Activated T-cell treated with anti-CD3 and anti-CD28 coated beads, Interleukin-2, amount 50 U/mL, for 72 hours (primary cell): ENCODE measurements at regions not wholly inside any gene's neighbourhood (a gene's known extent, or its start where the extent isn't known, plus 50 kb on each side); places are given as distances from the start of the nearest gene placed in this dataset.

Experiments
- ATAC-seq, 2 donors: fragments of 150-1000 bp; cut with Tn5 transposase; replicated peaks in 1 of 2; 2 replicates each; pipeline ENCODE4 v1.10.0; 2021; ENCODE audit warnings: moderate library complexity in 2 of 2, mild to moderate bottlenecking in 1 of 2
- DNase-seq, 2 donors: peaks; one replicate each; pipeline ENCODE4 v3.0.0; 2021 to 2022; ENCODE audit warnings: mixed read lengths in 1 of 2
- H3K27ac Mint-ChIP-seq: one replicate; pipeline ENCODE4 v1.8.0; 2022; ENCODE audit warnings: mild to moderate bottlenecking, moderate library complexity, mixed read lengths
- H3K27me3 Mint-ChIP-seq: one replicate; pipeline ENCODE4 v1.8.0; 2022; ENCODE audit warnings: low read depth, mixed read lengths
- H3K36me3 Mint-ChIP-seq, 2 donors: one replicate each; pipeline ENCODE4 v1.8.0; 2022; ENCODE audit warnings: mixed read lengths in 2 of 2, mild to moderate bottlenecking in 1 of 2; ENCODE audit not compliant: insufficient read depth in 2 of 2
- H3K4me1 Mint-ChIP-seq: one replicate; pipeline ENCODE4 v1.8.0; 2022; ENCODE audit warnings: low read depth, mixed read lengths
- H3K4me3 Mint-ChIP-seq, 2 donors: one replicate each; pipeline ENCODE4 v1.8.0; 2022; ENCODE audit warnings: mild to moderate bottlenecking in 2 of 2, mixed read lengths in 2 of 2, moderate library complexity in 2 of 2
- H3K9me3 Mint-ChIP-seq, 2 donors: one replicate each; pipeline ENCODE4 v1.8.0; 2022; ENCODE audit warnings: mixed read lengths in 2 of 2

- Mint-ChIP-seq H3K4me1 (peaks cover 13% of the 10 kb centered on the region), H3K4me3 (no peak overlapping the region), H3K36me3 (no peaks in the 10 kb centered on the region), H3K27ac (no peak overlapping the region), H3K27me3 (no peaks in the 10 kb centered on the region), H3K9me3 (no peaks in the 10 kb centered on the region)
- DNase-seq: no peak
- no peak for ATAC-seq
Measured at GRCh38 chr9:38278457-38278856, 114.0 kb upstream of the ALDH1B1 start.

GRCh38 chr9:38277601-38278200 is 114.8 kb upstream of the ALDH1B1 start:
- Mint-ChIP-seq H3K36me3 (no peaks in the 10 kb centered on the region), H3K4me1 (peaks cover 13% of the 10 kb centered on the region), H3K4me3 (no peak overlapping the region), H3K9me3 (no peaks in the 10 kb centered on the region), H3K27ac (no peak overlapping the region), H3K27me3 (no peaks in the 10 kb centered on the region)
- no peak for DNase-seq
- no peak for ATAC-seq

GRCh38 chr9:38276771-38277439 is 115.6 kb upstream of the ALDH1B1 start:
- no peak for ATAC-seq
- H3K4me3 Mint-ChIP-seq: no peak overlapping the region
- no peak for DNase-seq
- no peak overlapping the region for H3K27ac Mint-ChIP-seq
- H3K4me1 Mint-ChIP-seq: peaks cover 13% of the 10 kb centered on the region
- H3K9me3 Mint-ChIP-seq: peaks cover 0 to under 1% of the 10 kb centered on the region in 2 donors
- H3K27me3 Mint-ChIP-seq: no peaks in the 10 kb centered on the region
- no peaks in the 10 kb centered on the region for H3K36me3 Mint-ChIP-seq

GRCh38 chr9:38274800-38275199 is 117.7 kb upstream of the ALDH1B1 start:
- H3K4me3 Mint-ChIP-seq: no peak overlapping the region
- no peak overlapping the region for H3K27ac Mint-ChIP-seq
- H3K36me3 Mint-ChIP-seq: no peaks in the 10 kb centered on the region
- no peaks in the 10 kb centered on the region for H3K27me3 Mint-ChIP-seq
- DNase-seq (no peak), ATAC-seq (no peak)
- H3K4me1 Mint-ChIP-seq: peaks cover 13% of the 10 kb centered on the region
- peaks cover 0 to 2% of the 10 kb centered on the region in 2 donors for H3K9me3 Mint-ChIP-seq

GRCh38 chr9:38272710-38273109 is 119.8 kb upstream of the ALDH1B1 start:
- Mint-ChIP-seq H3K27ac (no peak overlapping the region), H3K4me3 (no peak overlapping the region), H3K4me1 (no peaks in the 10 kb centered on the region), H3K9me3 (peaks cover 0 to 2% of the 10 kb centered on the region in 2 donors), H3K27me3 (peaks cover 10% of the 10 kb centered on the region), H3K36me3 (no peaks in the 10 kb centered on the region)
- ATAC-seq (no peak), DNase-seq (no peak)

- Mint-ChIP-seq H3K36me3 (no peaks in the 10 kb centered on the region), H3K4me1 (no peaks in the 10 kb centered on the region), H3K9me3 (peaks cover under 1 to 2% of the 10 kb centered on the region in 2 donors), H3K27ac (no peak overlapping the region), H3K4me3 (no peak overlapping the region), H3K27me3 (peaks cover 11% of the 10 kb centered on the region)
- ATAC-seq: no peak
- no peak for DNase-seq
Measured at GRCh38 chr9:38271666-38272241, 120.7 kb upstream of the ALDH1B1 start.

GRCh38 chr9:38269775-38270174 is 122.7 kb upstream of the ALDH1B1 start:
- Mint-ChIP-seq H3K36me3 (peaks cover 1 to 2% of the 10 kb centered on the region in 2 donors), H3K27me3 (peaks cover 15% of the 10 kb centered on the region), H3K4me3 (no peak overlapping the region), H3K9me3 (peaks cover 4% of the 10 kb centered on the region in 2 donors), H3K27ac (no peak overlapping the region), H3K4me1 (no peaks in the 10 kb centered on the region)
- DNase-seq: no peak
- ATAC-seq: no peak

GRCh38 chr9:38263532-38263931 is 129.0 kb upstream of the ALDH1B1 start:
- Mint-ChIP-seq H3K27me3 (peaks cover 13% of the 10 kb centered on the region), H3K9me3 (peaks cover 9 to 10% of the 10 kb centered on the region in 2 donors), H3K27ac (no peak overlapping the region), H3K36me3 (peaks cover 6% of the 10 kb centered on the region in 2 donors), H3K4me3 (no peak overlapping the region), H3K4me1 (no peaks in the 10 kb centered on the region)
- ATAC-seq: no peak
- no peak for DNase-seq

GRCh38 chr9:38259519-38260218 is 132.8 kb upstream of the ALDH1B1 start:
- peaks cover 8% of the 10 kb centered on the region for H3K27me3 Mint-ChIP-seq
- peaks cover 6 to 8% of the 10 kb centered on the region in 2 donors for H3K9me3 Mint-ChIP-seq
- no peaks in the 10 kb centered on the region for H3K4me1 Mint-ChIP-seq
- peaks cover 4 to 5% of the 10 kb centered on the region in 2 donors for H3K36me3 Mint-ChIP-seq
- ATAC-seq (no peak), DNase-seq (no peak)
- H3K27ac Mint-ChIP-seq: no peak overlapping the region
- no peak overlapping the region for H3K4me3 Mint-ChIP-seq

GRCh38 chr9:38259056-38259455 is 133.4 kb upstream of the ALDH1B1 start:
- Mint-ChIP-seq H3K36me3 (peaks cover 4 to 5% of the 10 kb centered on the region in 2 donors), H3K27me3 (peaks cover 8% of the 10 kb centered on the region), H3K27ac (no peak overlapping the region), H3K4me1 (no peaks in the 10 kb centered on the region), H3K4me3 (no peak overlapping the region), H3K9me3 (peaks cover 5% of the 10 kb centered on the region in 2 donors)
- ATAC-seq: no peak
- DNase-seq: no peak

GRCh38 chr9:38257626-38258215 is 134.8 kb upstream of the ALDH1B1 start:
- no peaks in the 10 kb centered on the region for H3K4me1 Mint-ChIP-seq
- ATAC-seq (no peak), DNase-seq (no peak)
- H3K4me3 Mint-ChIP-seq: no peak overlapping the region
- H3K9me3 Mint-ChIP-seq: peaks cover 0 to 1% of the 10 kb centered on the region in 2 donors
- peaks cover 8% of the 10 kb centered on the region for H3K27me3 Mint-ChIP-seq
- peaks cover 0 to 1% of the 10 kb centered on the region in 2 donors for H3K36me3 Mint-ChIP-seq
- H3K27ac Mint-ChIP-seq: no peak overlapping the region

GRCh38 chr9:38256461-38256860 is 136.0 kb upstream of the ALDH1B1 start:
- peaks cover 0 to 1% of the 10 kb centered on the region in 2 donors for H3K36me3 Mint-ChIP-seq
- ATAC-seq: no peak
- H3K9me3 Mint-ChIP-seq: peaks cover 0 to 1% of the 10 kb centered on the region in 2 donors
- H3K4me1 Mint-ChIP-seq: no peaks in the 10 kb centered on the region
- H3K27ac Mint-ChIP-seq: no peak overlapping the region
- peaks cover 8% of the 10 kb centered on the region for H3K27me3 Mint-ChIP-seq
- no peak for DNase-seq
- H3K4me3 Mint-ChIP-seq: no peak overlapping the region

GRCh38 chr9:38255599-38255998 is 136.9 kb upstream of the ALDH1B1 start:
- no peak overlapping the region for H3K27ac Mint-ChIP-seq
- H3K36me3 Mint-ChIP-seq: peaks cover 0 to 1% of the 10 kb centered on the region in 2 donors
- DNase-seq (no peak), ATAC-seq (no peak)
- H3K4me1 Mint-ChIP-seq: no peaks in the 10 kb centered on the region
- H3K4me3 Mint-ChIP-seq: no peak overlapping the region
- peaks cover 0 to 1% of the 10 kb centered on the region in 2 donors for H3K9me3 Mint-ChIP-seq
- H3K27me3 Mint-ChIP-seq: peaks cover 8% of the 10 kb centered on the region
